HFFc6 (cell line): ENCODE measurements at regions not wholly inside any gene's neighbourhood (a gene's known extent, or its start where the extent isn't known, plus 50 kb on each side); places are given as distances from the start of the nearest gene placed in this dataset.

Experiments used
- DNase-seq: peaks from one replicate; pipeline ENCODE4 v3.0.0-alpha.2; 2018
- H3K27ac Mint-ChIP-seq: 2 replicates; pipeline ENCODE4 v1.8.0; 2020; ENCODE audit warnings: mild to moderate bottlenecking, mixed read lengths
- H3K27me3 Mint-ChIP-seq: 2 replicates; pipeline ENCODE4 v1.8.0; 2021; ENCODE audit warnings: mild to moderate bottlenecking, moderate library complexity, mixed read lengths; ENCODE audit not compliant: insufficient read depth
- H3K36me3 Mint-ChIP-seq: 2 replicates; pipeline ENCODE4 v1.8.0; 2021; ENCODE audit warnings: low read depth, mixed read lengths
- H3K4me1 Mint-ChIP-seq: 2 replicates; pipeline ENCODE4 v1.8.0; 2020; ENCODE audit warnings: low read depth, mixed read lengths
- H3K4me3 Mint-ChIP-seq: 2 replicates; pipeline ENCODE4 v1.8.0; 2020; ENCODE audit warnings: mild to moderate bottlenecking, moderate library complexity, mixed read lengths
- H3K9me3 Mint-ChIP-seq: 2 replicates; pipeline ENCODE4 v1.8.0; 2020; ENCODE audit warnings: mild to moderate bottlenecking, mixed read lengths
- TF ChIP-seq, protein P1 (sequence below): fragments of 200-600 bp; sonication (generic); IDR thresholded peaks from 2 replicates; pipeline ENCODE4 v1.5.0; 2021; ENCODE audit warnings: antibody characterized with exemption, mild to moderate bottlenecking

GRCh38 chr11:92826603-92827002, 142.8 kb upstream of the MTNR1B start:
- DNase-seq = no peak
- Mint-ChIP-seq H3K36me3 (no peaks in the 10 kb centered on the region), H3K4me3 (no peak overlapping the region), H3K9me3 (peaks cover 15% of the 10 kb centered on the region), H3K27ac (no peak overlapping the region), H3K4me1 (no peaks in the 10 kb centered on the region), H3K27me3 (no peaks in the 10 kb centered on the region; the same call in 1 of the 2 replicates)
- TF ChIP-seq, protein P1, sequence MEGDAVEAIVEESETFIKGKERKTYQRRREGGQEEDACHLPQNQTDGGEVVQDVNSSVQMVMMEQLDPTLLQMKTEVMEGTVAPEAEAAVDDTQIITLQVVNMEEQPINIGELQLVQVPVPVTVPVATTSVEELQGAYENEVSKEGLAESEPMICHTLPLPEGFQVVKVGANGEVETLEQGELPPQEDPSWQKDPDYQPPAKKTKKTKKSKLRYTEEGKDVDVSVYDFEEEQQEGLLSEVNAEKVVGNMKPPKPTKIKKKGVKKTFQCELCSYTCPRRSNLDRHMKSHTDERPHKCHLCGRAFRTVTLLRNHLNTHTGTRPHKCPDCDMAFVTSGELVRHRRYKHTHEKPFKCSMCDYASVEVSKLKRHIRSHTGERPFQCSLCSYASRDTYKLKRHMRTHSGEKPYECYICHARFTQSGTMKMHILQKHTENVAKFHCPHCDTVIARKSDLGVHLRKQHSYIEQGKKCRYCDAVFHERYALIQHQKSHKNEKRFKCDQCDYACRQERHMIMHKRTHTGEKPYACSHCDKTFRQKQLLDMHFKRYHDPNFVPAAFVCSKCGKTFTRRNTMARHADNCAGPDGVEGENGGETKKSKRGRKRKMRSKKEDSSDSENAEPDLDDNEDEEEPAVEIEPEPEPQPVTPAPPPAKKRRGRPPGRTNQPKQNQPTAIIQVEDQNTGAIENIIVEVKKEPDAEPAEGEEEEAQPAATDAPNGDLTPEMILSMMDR = no peak

GRCh38 chr11:92827132-92827531, 142.3 kb upstream of the MTNR1B start:
- no peaks in the 10 kb centered on the region for H3K36me3 Mint-ChIP-seq
- H3K9me3 Mint-ChIP-seq = peaks cover 18% of the 10 kb centered on the region
- H3K4me3 Mint-ChIP-seq = no peak overlapping the region
- TF ChIP-seq, protein P1 = no peak
- no peaks in the 10 kb centered on the region; the same call in 1 of the 2 replicates for H3K27me3 Mint-ChIP-seq
- H3K27ac Mint-ChIP-seq = no peak overlapping the region
- no peaks in the 10 kb centered on the region for H3K4me1 Mint-ChIP-seq
- DNase-seq = no peak

- TF ChIP-seq, protein P1 = no peak
- Mint-ChIP-seq H3K4me1 (no peaks in the 10 kb centered on the region), H3K27ac (no peak overlapping the region), H3K9me3 (peaks cover 18% of the 10 kb centered on the region), H3K36me3 (no peaks in the 10 kb centered on the region), H3K4me3 (no peak overlapping the region), H3K27me3 (no peaks in the 10 kb centered on the region; the same call in 1 of the 2 replicates)
- no peak for DNase-seq
These were observed 140.9 kb upstream of the MTNR1B start for GRCh38 chr11:92828556-92828955.

DNA sequence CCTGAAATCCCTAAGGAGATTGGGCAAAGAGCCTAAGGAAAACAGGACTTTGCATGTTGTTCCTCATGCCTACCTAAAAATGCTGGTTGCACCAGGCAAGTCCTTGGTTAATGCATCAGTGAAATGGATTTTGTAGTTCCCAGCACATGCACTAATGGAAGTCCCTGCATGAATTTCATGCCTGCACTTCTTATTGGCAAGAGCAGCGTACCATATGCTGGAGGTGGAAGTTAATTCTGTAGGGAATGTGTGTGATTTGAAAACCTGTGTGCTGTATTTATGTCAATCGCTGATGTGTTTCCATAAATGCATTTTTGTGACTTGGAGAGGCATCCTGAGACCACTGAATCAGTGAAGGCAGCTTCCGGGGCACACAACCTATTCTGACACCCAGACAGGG, 140.3 kb upstream of the MTNR1B start:
- H3K36me3 Mint-ChIP-seq = no peaks in the 10 kb centered on the region
- H3K4me3 Mint-ChIP-seq = no peak overlapping the region
- H3K27me3 Mint-ChIP-seq = no peaks in the 10 kb centered on the region; the same call in 1 of the 2 replicates
- no peaks in the 10 kb centered on the region for H3K4me1 Mint-ChIP-seq
- peaks cover 18% of the 10 kb centered on the region for H3K9me3 Mint-ChIP-seq
- no peak overlapping the region for H3K27ac Mint-ChIP-seq
- DNase-seq = no peak
- TF ChIP-seq, protein P1 = no peak

GRCh38 chr11:92829671-92830070, 139.8 kb upstream of the MTNR1B start:
- TF ChIP-seq, protein P1 = no peak
- H3K4me3 Mint-ChIP-seq = no peak overlapping the region
- H3K27me3 Mint-ChIP-seq = no peaks in the 10 kb centered on the region; the same call in 1 of the 2 replicates
- H3K36me3 Mint-ChIP-seq = no peaks in the 10 kb centered on the region
- peaks cover 18% of the 10 kb centered on the region for H3K9me3 Mint-ChIP-seq
- H3K4me1 Mint-ChIP-seq = no peaks in the 10 kb centered on the region
- no peak overlapping the region for H3K27ac Mint-ChIP-seq
- DNase-seq = no peak
